OCI-M1 (cell line): ENCODE measurements at regions not wholly inside any gene's neighbourhood (a gene's known extent, or its start where the extent isn't known, plus 50 kb on each side); places are given as distances from the start of the nearest gene placed in this dataset.
A peak's percentile ranks its signal among the peaks of the same experiment; 100 is the strongest.

Experiments used
- DNase-seq: peaks from one replicate; lab custom pipeline; 2025; lab: John Stamatoyannopoulos, UW

DNA sequence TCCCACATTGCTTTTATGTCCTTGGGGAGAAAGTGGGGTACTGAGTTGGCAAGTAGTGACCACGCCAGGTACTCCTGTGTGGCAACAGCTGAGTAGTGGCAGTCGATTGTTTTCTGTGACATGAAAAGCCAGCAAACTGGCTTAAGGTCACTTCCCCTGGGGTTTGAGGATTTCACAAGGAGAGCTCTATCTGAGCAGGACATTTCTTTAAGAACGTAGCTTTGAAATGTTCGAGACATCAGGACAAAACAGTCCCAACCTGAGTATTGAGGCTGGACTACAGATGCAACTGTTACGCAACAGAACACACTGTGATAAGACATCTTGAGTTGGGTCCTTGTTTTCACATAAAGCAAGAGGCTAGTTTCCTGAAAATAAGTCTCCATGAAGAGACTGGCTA, 146.7 kb upstream of the KLF14 start:
- DNase-seq: no peak

DNA sequence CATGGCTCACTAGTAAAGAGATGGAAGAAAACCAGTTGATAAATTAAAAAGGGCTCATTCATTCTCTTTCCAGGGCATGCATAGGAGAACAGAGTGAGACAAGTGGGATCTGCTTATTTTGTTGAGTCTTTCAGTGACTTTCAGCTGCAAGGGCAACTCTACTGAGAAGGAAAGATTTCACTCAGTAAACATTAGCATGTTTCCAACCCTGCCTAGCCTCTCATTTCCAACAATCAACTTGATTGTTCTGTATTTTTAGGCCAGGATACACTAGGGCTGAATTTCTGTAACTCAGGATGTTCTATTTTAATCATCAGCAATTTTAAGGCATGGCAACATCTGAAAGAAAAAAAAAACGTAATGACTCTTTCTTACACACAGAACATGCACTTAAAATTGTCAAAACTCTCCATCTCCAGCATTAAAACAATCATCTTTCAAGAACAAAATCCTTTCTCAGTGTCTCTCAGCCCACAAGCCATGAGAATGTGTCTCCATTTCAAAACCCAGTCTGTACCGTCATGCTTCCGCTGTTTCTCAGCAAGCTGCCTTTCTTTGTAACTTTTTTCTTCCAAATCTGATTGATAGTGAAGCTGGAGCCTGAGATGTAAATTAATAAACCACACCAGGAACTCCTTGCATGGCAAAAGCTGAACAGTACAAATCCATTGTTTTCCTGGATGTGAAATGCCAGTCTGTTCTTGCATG, 147.2 kb upstream of the KLF14 start:
- DNase-seq: no peak

DNA sequence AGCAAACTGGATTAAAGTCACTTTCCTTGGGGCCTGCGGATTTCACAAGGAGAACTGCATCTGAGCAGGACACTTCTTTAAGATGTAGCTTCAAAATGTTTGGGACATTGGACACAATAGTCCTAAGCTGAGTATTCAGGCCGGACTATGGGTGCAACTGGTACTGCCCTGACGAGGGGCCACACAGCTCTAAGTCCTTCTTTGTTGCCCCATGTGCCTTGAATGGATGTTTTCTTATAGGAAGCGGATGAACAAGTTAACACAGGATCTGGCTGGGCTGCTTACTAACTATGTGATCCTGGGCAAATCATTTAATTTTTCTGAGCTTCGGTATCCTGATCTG, 147.8 kb upstream of the KLF14 start:
- no peak for DNase-seq

DNA sequence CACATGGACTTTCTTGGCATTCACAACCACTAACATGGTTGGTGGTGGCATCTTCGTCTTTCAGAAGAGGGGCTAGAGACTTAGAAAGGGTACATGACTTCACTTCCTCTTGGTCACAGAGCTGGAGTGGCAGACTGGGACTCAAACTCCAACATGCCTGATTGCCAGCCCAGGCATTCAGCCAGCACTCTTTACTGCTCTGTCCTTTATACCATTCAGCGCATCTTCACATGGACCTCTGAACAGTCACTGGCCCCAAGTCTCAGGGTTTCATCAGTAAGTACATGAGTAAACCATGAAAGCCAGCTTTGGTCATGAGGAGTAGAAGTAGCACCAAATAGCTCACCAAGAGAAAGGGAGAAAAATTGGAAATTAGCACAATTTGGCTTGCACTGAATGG, 148.4 kb upstream of the KLF14 start:
- DNase-seq: no peak

DNA sequence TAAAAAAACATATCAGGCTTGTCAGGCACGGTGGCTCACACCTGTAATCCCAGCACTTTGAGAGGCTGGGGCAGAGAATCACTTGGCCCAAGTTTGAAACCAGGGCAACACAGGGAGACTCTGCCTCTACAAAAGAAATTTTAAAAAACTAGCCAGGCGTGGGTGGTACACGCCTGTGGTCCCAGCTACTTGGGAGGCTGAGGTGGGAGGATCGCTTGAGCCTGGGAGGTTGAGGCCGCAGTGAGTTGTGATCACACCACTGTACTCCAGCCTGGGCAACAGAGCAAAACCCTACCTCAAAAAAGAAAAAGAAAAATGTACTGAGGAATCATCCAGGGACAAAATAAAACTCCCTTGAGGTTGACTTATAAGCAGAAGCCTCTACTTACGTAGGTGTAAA, 149.9 kb upstream of the KLF14 start:
- no peak for DNase-seq

DNA sequence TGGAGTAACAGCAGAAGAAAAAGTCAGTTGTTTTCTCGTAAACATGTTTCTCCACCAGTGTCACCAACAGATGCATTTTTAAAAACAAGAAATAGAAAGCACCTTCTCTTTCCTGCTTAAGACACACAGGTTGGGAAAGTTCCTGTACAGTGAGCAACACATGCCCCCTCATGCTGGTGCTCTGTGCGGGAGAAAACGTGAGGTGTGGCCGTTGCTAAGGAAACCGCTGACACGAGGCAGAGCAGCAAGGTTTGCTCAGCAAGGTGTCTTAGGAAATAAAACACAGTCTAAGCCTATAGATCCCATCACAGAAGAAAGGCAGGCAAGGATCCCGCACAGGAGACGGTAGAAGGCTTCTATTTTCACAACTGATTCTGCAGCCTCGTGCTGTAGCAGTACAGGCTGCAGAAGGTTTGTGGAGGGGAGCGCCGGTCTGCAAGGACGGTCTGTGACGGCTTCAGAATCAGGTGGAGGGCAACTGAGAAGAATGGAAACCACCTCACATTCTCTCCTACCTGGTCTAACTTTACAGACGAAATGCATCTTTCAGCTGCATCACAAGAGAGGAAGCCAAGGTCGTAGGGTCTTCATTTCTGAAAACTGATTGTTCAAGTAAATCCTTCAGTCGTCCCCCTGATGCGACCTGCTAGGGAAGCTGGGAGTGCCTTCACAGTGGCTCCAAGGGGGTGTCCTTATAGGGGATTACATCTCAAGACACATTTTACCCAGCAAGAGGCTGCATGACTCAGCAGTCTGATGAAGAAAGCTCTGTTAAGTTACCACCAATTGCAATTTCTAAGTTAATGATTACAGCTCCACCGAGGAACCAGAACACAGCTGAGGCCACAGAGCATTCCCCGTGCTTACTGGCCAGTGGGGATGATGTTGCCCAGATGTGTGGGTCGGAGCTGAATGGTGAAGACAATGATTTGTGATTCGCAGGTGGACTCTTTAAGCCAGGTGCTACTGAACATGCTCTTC, 150.7 kb upstream of the KLF14 start:
- no peak for DNase-seq

DNA sequence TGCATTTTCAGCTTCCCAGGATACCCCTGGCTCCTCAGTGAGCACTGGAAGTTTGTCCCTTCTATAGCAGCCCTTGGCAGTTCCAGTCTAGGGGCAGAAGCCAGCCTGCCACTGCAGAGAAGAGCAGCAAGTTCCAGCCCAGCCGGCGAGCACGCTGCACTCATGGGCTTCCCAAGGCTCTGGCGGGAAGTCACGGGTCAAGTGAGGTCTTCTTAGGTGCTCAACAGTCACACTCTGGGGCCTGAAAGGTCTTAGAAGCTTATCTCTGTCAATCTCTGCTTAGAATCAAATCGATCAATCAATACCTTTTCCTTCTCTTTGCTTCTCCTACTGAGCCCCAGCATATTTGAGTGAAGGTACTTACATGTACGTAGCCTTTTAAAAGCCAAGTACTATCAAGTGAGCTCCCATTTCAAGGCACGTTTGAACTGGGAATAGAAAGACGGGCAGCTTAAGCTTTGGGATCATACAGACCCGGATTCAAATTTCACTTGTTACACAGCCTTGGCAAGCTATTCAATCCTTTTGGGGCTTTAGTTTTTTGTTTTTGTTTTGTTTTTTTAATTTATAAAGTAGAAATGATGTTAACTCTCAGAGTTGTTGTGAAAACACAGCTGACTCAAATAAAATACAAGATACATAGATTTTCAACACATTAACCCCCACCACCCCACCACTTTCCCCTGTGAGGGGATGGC, 152.6 kb upstream of the KLF14 start:
- no peak for DNase-seq

DNA sequence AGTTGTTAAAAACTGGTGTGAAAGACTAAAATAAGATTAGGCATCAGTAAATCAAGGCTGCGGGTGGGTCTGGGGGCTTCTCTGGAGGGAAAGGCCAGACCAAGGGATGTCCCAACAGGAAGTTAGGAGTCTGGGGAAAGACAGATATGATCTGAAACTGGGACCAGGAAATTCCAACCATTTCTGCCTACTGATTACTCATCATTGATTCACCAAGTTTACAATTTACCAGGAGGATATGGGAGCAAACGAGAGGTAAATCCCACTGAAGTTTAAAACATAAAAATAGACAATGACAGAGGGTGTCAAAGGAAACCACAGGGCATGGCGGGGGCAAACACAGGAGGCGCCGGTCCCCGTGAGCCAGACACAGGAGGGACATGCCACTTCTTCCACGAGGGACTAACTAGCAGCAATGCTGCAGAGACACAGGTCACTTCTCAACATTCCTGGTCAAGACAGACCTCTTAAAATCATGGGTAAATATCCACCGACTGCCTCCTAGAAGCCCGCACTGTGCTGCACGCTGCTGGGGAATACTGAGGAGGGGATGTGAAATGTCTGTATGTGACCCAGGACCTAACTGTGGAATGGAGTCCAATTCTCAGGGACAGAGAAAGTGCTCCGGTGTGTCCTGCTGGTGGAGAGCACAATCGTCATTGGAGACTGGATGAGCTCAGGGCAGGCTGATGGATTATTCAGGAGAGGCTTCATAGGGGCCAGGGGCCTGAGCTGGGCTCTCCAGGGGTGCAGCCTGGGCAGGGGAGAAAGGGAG, 153.4 kb upstream of the KLF14 start:
- no peak for DNase-seq

DNA sequence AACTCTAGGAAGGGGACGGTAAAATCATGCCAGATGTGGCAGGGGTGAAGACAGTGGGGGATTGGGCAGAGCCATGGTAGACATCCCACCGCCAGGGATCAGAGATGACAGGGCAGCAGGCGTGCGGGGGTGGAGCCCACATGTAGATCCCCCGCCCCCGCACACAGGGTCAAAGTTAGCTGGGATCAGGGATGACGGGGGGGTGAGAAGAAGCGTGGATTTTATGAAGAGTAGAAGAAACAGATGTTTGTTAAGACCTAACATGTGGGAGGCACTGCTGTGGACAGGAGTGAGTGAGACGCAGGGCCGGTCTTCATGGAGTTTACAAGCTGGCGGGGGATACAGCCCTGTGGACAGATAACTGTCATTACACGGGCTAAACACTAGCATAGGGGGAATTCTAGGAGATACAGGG, 154.0 kb upstream of the KLF14 start:
- DNase-seq: no peak

DNA sequence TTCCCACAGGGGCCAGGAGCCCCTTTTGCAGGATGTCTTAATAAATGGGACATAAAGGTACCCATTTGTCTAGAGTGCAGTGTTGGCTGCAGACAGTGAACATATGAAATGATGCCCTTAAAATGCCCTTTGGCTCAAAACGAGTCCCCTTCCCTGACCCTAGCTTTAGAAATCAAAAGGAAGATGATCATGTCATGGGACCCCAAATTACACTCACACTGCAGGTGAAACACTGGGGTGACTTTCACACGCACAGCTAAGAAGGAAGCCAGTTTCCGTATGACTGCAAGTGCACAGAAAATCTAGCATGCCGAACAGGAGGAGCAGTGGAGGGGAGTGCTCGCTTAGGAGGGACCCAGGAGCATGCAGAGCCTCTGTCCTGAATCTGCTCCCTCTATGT, 154.5 kb upstream of the KLF14 start:
- DNase-seq: no peak

DNA sequence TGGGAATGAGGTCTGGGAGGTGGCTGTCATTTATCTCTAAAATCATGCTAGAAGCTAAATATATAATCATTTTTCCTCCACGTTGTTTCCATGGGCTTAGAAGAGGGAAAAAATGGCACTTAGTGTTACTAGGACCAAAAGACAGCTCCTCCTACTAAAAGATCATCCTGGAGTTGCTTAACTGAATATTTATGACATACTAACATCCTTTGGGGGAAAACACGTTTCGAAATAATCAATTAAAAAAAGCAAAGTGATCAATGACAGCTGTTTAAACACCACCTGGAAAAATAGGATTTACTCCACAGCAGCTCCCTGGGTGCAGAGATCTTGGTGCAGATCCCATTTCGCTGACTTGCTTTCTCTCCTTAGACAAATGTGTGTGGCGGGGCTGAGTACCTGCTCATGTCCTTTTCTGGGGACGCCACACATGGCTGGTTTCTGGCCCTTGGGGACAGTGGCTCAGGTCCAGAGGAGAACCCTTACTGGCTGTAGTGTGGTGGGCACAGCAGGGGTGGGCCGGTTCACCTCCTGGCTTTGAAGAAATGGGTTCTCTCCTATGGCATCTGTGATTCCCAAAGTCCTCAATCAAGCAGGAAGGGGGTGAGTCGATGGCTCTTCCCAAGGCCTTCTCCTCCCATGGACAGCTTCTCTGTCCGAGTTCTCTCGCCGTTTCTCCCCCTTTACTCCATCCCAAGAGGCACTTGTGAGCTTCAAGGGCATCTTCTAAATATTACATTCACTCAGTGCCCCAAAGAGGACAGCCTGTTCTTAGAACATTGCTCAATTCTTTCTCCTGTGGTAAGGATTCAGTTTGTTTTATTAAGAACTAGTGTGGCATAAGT, 156.4 kb upstream of the KLF14 start:
- no peak for DNase-seq

DNA sequence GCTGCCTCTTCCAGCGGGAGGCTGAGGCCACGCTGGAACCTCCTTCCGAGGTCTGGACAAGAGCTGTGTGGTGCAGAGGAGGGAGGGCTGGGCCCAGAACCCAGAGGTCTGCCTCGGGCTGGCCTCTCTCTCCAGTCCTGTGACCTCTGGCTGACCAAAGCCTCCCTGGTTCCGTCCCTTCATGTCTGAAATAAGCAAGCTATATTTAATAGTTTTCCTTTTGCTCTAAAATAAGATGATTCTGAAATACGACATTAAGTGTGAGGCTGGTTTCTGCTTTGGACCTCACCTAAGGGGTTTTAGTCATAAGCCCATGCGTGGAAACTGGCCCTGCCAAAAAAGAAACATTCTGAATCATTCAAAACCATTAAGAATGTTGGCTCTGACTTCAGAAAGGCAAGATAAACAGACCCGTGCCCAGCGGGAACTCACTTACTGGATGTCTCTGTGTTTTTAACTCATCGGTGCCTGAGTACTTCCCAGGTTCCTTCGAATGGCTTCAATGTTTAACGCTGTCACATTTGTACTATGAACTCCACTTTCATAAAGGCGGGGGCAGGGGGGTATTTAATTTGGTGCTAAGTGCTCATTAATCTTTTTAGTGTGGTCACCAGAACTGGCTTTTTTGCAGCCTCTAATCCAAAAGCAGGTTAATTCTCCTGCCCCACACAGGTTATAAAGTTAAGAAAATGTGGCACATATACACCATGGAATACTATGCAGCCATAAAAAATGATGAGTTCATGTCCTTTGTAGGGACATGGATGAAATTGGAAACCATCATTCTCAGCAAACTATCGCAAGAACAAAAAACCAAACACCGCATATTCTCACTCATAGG, 157.5 kb upstream of the KLF14 start:
- DNase-seq: no peak

DNA sequence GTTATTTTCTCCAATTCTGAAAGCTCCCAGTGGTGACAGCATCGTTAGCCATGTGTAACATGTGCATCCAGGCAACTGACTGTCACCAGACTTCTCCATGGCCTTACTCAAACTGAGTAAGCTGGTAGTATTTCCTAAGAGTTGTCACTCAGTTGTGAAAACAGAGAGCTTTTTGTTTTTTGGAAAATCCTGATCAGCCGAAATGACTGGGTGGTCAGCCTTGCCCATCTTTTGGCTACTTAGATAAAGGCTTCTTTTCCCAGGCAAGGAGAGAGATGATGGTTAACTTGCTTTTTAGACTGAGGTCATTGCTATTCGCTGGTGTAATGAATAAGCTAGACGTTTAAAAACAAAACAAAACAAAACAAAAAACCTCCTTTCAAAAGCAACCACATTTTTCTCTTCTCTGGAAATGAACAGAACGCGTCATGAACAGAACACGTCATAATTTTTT, 159.5 kb upstream of the KLF14 start:
- no peak for DNase-seq

DNA sequence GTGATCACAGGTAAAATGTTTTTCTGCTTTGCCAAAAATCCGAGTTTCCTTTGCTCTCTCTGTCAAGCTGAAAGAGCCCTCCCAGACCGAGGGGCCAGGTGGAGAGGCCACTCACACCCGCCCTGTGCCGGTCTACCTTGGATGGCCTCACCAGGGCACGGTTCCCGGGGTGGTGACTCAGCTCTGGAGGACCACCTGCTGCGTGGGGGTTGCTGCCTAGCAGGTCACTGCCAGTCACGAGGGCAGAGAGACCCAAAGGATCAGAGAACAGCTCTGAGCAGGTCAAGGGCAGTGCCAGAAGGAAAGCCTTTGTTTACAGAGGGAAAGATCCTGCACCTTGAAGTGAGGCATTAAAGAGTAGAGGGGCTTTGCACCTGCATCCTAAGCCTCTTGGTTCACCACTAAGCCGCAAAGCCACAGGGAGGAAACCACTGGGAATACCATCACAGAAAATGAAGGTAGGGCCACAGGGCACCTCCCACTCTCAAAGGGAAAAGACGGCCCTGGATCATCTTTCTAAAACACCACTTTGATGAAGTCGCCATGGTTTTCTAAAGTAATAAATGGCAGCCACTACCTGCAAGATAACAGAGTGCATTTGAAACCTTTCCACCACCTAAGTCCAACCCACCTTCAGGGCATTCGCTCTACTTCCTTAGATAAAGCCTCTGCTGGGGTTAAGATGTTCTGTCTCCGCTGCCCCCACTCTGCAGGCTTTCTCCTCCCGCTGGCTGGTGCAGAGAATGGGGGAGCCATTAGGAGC, 160.3 kb upstream of the KLF14 start:
- no peak for DNase-seq

DNA sequence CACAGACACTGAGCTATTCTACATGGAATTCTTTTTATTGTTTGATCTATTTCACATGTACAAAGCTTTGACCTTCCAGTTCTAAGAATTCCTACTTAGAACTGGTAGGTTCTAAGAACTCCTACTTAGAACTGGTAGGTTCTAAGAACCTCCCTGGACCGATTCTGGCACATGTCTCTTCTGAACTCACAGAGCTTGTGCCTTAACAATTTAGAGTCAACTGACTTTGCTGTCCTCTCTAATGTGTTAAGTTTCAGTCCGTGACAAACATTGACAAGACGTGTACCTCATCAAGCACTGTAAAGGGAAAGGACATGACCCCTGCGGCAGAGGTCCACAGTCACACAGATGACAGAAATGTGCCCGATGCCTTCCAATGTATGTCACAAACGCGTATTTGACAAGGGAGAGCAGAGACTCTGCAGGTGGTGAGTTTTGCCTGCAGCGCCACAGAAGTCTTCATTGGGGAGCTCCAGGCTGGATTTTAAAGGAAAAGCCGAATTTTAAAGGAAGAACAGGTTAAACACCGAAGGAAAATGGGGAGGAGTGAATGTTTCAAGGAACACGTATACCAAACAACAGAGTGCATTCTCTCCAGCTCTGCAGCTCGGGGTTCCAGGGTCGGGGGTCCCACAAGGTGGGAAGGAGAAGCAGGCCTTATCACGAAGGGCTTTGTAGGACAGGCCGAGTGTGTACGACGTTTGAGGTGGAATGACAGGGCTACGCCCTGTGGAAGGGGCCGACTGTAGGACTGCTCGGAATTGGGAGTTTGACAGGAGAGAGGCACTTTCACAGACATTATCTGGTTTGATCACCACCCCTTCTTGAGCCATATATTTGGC, 161.1 kb upstream of the KLF14 start:
- no peak for DNase-seq

DNA sequence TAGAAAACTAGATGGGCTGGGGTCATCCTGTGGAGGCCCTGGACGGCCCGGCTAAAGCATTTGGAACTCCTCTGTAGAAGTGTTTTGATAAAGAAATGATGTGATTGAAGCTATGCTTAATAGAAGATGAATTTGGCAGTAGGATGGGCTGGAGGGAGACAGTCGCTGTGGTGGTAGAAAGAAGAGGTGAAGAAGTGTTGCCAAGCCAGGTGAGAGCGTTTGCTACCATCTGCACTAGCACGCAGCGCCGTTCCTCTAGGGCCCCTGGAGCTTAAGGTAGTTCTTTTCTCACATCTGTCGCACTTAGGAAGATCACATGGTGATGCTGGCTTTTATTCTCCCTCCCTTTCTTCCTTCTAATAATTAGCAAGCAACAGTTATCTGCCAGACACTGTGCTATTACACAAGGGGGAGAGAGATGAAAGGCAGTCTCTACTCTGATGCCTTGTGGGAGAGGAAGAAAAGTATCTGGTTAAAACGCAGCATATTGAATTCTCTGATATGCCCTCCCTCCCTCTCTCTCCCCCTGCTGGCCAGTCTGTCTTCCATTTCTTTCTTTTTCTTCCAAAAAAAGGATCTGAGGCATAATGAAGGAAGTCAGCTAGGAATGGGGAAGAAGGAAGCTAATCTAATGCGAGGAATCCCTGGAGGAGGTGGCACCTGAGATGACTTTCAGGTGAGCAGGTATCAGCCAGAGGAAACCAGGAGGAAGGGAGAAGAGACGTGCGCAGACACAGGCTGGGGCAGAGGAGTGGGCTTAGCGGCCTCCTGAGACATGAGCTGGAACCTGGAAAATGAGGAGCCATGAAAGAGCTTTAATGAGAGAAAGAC, 162.3 kb upstream of the KLF14 start:
- no peak for DNase-seq

DNA sequence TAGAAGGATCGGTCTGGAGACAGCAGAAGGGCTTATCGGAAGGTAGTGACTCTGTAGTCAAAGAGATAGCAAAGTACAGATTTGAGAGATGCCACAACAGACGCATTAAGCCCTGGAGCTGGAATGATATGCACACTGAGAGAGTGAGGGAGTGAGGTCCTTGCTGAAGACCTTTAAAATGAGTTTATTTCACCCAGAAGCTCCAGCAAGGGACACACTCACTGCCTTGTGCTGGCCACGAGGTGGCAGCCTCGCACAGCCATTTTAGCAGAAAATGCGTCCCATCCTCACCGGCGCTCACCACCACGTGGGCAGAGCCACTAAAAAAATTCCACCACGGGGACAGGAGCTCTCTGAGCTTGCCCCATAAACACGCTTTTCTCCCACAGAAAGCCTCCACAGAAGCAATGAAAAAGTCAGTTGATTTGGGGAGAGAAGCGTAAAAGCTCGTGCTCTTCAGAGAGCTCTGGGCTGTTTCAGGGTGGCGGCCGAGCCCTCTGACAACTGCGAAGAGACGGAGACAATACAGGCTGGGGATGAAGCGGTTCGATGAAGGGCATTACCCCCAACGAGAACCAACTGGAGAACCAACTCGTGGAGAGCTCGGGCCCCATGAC, 163.0 kb upstream of the KLF14 start:
- peak; percentile 40 for DNase-seq
